ENCODE measurements at regions not wholly inside any gene's neighbourhood (a gene's known extent, or its start where the extent isn't known, plus 50 kb on each side); places are given as distances from the start of the nearest gene placed in this dataset.

- no peak overlapping the region for H3K4me3 ChIP-seq (ENCODE audit: low read depth, low read length)
- no peak for DNase-seq (ENCODE audit: low read depth)
- no peak for TF ChIP-seq CTCF (conservative IDR thresholded peaks at IDR 0.05; ENCODE audit: low read depth, low read length)
Observed at GRCh38 chr14:61928300-61928699, 166.1 kb downstream of the SNAPC1 start.

GRCh38 chr14:61928701-61929100 lies 166.5 kb downstream of the SNAPC1 start:
- no peak overlapping the region for H3K4me3 ChIP-seq (ENCODE audit: low read depth, low read length)
- no peak for DNase-seq (ENCODE audit: low read depth)
- no peak for TF ChIP-seq CTCF (conservative IDR thresholded peaks at IDR 0.05; ENCODE audit: low read depth, low read length)

DNA sequence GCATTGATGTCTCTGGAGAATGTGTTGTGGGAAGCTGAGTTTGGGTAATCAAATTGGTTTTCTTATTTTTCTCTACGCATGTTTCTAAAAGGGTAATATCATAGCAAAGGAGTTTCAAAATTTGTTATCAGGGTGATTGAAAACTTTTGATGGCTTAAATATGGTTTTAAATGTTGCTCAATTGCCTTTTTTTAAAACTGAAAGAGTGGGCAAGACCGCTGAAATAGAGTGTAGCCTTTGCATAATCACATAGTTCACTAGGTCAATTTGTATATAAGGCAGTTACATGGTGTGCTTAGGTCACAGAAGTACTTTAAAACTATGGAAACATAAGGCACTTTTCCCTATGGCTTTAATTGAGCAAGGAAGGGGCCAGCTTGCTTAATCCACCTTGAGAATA lies 167.4 kb downstream of the SNAPC1 start:
- no peak for DNase-seq (ENCODE audit: low read depth)
- no peak for TF ChIP-seq CTCF (conservative IDR thresholded peaks at IDR 0.05; ENCODE audit: low read depth, low read length)

GRCh38 chr14:61930101-61930857 lies 168.1 kb downstream of the SNAPC1 start:
- no peak for TF ChIP-seq CTCF (conservative IDR thresholded peaks at IDR 0.05; ENCODE audit: low read depth, low read length)
- no peak for DNase-seq (ENCODE audit: low read depth)
- no peak overlapping the region for H3K4me3 ChIP-seq (ENCODE audit: low read depth, low read length)

More for the DNA sequence above, 167.4 kb downstream of the SNAPC1 start:
- no peak overlapping the region for H3K4me3 ChIP-seq (ENCODE audit: low read depth, low read length)

DNA sequence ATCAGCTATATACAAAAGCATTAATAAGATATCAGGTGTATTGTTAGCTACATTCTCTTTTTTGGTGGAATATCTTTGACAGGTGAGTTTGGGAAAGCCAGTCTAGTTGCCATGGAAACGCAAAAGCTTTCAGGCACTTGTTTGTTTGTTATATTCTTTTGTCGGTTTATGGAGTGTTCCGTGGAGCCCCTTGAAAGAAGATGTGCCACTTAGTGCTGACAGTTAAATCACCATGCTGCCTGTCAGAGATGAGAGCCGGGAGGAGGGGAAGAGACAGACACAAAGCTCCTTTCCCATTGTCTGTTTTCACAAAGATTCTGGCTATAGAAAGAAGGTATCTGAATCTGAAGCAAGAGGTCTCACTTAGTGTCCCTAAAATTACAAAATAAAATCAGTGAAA lies 170.8 kb downstream of the SNAPC1 start:
- no peak for DNase-seq (ENCODE audit: low read depth)
- H3K4me3 ChIP-seq (ENCODE audit: low read depth, low read length) = no peak overlapping the region
- TF ChIP-seq CTCF (conservative IDR thresholded peaks at IDR 0.05; ENCODE audit: low read depth, low read length) = no peak

GRCh38 chr14:61934385-61934784 lies 172.2 kb downstream of the SNAPC1 start:
- no peak for TF ChIP-seq CTCF (conservative IDR thresholded peaks at IDR 0.05; ENCODE audit: low read depth, low read length)
- no peak overlapping the region for H3K4me3 ChIP-seq (ENCODE audit: low read depth, low read length)
- peak; percentile 71 for DNase-seq (ENCODE audit: low read depth)

DNA sequence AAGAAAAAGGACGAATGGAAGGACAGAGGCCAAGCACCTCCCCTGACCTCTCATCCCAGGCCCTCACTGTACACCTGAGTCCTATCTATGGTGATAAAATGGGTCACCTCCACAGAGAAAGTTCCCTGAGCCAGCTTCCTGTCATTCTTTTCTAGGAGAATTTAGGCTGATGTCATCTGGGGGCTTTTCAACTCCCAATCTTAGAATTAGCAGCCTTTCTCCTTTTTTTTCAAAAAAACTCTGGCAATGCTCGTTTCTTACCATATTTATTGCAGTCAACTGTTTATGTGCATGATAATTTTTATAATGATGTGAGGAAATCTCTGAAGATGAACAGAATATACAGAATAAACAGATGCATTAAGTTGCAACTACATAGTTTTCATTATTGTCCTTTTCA lies 177.6 kb downstream of the SNAPC1 start:
- no peak overlapping the region for H3K4me3 ChIP-seq (ENCODE audit: low read depth, low read length)
- no peak for DNase-seq (ENCODE audit: low read depth)
- no peak for TF ChIP-seq CTCF (conservative IDR thresholded peaks at IDR 0.05; ENCODE audit: low read depth, low read length)

Data from choroid plexus epithelial cell (primary cell).